K562 (cell line): ENCODE measurements at regions not wholly inside any gene's neighbourhood (a gene's known extent, or its start where the extent isn't known, plus 50 kb on each side); places are given as distances from the start of the nearest gene placed in this dataset.

ENCODE experiments used
- BRD9 ChIP-seq: fragments of 450-650 bp; IDR thresholded peaks from 2 replicates; pipeline ENCODE4 v1.6.1; 2018; ENCODE audit warnings: low read depth; ENCODE audit not compliant: partially characterized antibody
- CC2D1A ChIP-seq: fragments of 450-650 bp; IDR thresholded peaks from 2 replicates; pipeline ENCODE4 v1.6.1; 2017; ENCODE audit warnings: mild to moderate bottlenecking
- KHSRP ChIP-seq: fragments of 450-650 bp; IDR thresholded peaks from 2 replicates; pipeline ENCODE4 v1.6.1; 2017
- MAFG ChIP-seq: fragments of 450-650 bp; conservative IDR thresholded peaks from 2 replicates; pipeline ENCODE4 v1.6.1; 2016; ENCODE audit warnings: missing genetic modification characterization, missing compliant biosample characterization
- NFXL1 ChIP-seq: fragments of 450-650 bp; formaldehyde crosslinking; IDR thresholded peaks from 2 replicates; pipeline ENCODE4 v1.4.0; 2021; ENCODE audit warnings: mild to moderate bottlenecking
- NONO ChIP-seq, 2 experiments: fragments of 200-400 bp in 1 of 2; fragments of 450-650 bp in 1 of 2; formaldehyde crosslinking in 1 of 2; IDR thresholded peaks; 2 replicates each; pipeline ENCODE4 v1.6.1; 2017; ENCODE audit warnings: low read depth in 2 of 2, mild to moderate bottlenecking in 2 of 2, moderate library complexity in 2 of 2, low read length in 1 of 2
- NR2C2 ChIP-seq, 2 experiments: fragments of 200-800 bp in 1 of 2; sonication (Bioruptor generic) in 1 of 2; sonication (generic) in 1 of 2; formaldehyde crosslinking in 1 of 2; IDR thresholded peaks; 2 replicates each; pipeline versions ENCODE4 v1.6.1 to v1.8.0; 2016 to 2022; ENCODE audit warnings: mild to moderate bottlenecking in 1 of 2, missing compliant biosample characterization in 1 of 2, missing genetic modification characterization in 1 of 2, missing genetic modification reagents in 1 of 2
- PRMT5 ChIP-seq: sonication (generic); formaldehyde crosslinking; IDR thresholded peaks from 2 replicates; pipeline ENCODE4 v1.5.0; 2020; ENCODE audit warnings: missing genetic modification reagents
- TF ChIP-seq, protein P1 (sequence below): fragments of 250-450 bp; sonication (Bioruptor Pico); IDR thresholded peaks from 2 replicates; pipeline ENCODE4 v1.4.0; 2020; ENCODE audit warnings: mild to moderate bottlenecking, moderate library complexity
- TF ChIP-seq, protein P2 (sequence below): fragments of 200-600 bp; sonication (generic); IDR thresholded peaks from one replicate; pipeline ENCODE4 v1.6.1; 2012; ENCODE audit warnings: mild to moderate bottlenecking, low read depth, low read length, inconsistent platforms

DNA sequence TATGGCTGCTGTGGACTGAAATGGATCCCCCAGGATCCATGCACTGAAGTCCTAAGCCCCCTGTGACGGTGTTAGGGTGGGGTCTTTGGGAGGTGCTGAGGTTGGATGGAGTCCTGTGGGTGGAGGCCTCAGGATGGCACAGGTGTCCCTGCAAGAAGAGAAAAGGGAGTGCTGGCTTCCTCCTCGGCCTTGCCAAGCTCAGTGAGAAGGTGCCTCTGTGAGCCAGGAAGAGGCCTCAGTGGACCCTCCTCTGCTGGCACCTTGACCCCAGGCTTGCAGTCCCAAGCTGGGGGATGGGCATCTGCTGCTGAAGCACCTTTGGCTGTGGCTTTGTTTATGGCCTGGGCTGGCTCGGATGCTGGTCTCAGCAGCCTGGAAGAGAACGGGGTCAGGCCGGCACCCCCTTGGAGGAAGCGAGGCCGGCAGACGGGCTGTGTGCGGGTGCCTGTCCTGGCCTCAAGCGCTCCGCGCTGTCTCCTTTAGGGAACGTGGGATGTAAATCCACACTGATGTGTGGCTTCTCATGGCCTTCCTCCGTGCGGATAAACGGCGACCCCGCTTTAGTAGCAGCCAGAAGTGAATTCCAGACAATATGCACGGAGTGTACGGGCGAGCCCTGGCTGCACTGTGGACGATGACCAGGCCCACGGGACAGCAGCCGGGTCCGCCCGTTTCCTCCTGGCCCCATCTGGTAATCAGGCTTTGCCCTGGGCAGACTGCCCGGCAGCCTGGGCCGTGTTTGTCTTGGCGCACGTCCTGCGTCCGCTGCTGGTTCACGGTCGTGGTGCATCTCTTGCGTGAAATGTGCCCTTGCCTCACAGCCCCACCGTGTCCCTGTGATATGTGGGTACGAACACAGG, 182.6 kb downstream of the ERMARD start (continued):
- TF ChIP-seq, protein P1, sequence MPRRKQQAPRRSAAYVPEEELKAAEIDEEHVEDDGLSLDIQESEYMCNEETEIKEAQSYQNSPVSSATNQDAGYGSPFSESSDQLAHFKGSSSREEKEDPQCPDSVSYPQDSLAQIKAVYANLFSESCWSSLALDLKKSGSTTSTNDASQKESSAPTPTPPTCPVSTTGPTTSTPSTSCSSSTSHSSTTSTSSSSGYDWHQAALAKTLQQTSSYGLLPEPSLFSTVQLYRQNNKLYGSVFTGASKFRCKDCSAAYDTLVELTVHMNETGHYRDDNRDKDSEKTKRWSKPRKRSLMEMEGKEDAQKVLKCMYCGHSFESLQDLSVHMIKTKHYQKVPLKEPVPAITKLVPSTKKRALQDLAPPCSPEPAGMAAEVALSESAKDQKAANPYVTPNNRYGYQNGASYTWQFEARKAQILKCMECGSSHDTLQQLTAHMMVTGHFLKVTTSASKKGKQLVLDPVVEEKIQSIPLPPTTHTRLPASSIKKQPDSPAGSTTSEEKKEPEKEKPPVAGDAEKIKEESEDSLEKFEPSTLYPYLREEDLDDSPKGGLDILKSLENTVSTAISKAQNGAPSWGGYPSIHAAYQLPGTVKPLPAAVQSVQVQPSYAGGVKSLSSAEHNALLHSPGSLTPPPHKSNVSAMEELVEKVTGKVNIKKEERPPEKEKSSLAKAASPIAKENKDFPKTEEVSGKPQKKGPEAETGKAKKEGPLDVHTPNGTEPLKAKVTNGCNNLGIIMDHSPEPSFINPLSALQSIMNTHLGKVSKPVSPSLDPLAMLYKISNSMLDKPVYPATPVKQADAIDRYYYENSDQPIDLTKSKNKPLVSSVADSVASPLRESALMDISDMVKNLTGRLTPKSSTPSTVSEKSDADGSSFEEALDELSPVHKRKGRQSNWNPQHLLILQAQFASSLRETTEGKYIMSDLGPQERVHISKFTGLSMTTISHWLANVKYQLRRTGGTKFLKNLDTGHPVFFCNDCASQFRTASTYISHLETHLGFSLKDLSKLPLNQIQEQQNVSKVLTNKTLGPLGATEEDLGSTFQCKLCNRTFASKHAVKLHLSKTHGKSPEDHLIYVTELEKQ (CRISPR knock-in tag) = no peak
- no peak for TF ChIP-seq KHSRP
- TF ChIP-seq, protein P2, sequence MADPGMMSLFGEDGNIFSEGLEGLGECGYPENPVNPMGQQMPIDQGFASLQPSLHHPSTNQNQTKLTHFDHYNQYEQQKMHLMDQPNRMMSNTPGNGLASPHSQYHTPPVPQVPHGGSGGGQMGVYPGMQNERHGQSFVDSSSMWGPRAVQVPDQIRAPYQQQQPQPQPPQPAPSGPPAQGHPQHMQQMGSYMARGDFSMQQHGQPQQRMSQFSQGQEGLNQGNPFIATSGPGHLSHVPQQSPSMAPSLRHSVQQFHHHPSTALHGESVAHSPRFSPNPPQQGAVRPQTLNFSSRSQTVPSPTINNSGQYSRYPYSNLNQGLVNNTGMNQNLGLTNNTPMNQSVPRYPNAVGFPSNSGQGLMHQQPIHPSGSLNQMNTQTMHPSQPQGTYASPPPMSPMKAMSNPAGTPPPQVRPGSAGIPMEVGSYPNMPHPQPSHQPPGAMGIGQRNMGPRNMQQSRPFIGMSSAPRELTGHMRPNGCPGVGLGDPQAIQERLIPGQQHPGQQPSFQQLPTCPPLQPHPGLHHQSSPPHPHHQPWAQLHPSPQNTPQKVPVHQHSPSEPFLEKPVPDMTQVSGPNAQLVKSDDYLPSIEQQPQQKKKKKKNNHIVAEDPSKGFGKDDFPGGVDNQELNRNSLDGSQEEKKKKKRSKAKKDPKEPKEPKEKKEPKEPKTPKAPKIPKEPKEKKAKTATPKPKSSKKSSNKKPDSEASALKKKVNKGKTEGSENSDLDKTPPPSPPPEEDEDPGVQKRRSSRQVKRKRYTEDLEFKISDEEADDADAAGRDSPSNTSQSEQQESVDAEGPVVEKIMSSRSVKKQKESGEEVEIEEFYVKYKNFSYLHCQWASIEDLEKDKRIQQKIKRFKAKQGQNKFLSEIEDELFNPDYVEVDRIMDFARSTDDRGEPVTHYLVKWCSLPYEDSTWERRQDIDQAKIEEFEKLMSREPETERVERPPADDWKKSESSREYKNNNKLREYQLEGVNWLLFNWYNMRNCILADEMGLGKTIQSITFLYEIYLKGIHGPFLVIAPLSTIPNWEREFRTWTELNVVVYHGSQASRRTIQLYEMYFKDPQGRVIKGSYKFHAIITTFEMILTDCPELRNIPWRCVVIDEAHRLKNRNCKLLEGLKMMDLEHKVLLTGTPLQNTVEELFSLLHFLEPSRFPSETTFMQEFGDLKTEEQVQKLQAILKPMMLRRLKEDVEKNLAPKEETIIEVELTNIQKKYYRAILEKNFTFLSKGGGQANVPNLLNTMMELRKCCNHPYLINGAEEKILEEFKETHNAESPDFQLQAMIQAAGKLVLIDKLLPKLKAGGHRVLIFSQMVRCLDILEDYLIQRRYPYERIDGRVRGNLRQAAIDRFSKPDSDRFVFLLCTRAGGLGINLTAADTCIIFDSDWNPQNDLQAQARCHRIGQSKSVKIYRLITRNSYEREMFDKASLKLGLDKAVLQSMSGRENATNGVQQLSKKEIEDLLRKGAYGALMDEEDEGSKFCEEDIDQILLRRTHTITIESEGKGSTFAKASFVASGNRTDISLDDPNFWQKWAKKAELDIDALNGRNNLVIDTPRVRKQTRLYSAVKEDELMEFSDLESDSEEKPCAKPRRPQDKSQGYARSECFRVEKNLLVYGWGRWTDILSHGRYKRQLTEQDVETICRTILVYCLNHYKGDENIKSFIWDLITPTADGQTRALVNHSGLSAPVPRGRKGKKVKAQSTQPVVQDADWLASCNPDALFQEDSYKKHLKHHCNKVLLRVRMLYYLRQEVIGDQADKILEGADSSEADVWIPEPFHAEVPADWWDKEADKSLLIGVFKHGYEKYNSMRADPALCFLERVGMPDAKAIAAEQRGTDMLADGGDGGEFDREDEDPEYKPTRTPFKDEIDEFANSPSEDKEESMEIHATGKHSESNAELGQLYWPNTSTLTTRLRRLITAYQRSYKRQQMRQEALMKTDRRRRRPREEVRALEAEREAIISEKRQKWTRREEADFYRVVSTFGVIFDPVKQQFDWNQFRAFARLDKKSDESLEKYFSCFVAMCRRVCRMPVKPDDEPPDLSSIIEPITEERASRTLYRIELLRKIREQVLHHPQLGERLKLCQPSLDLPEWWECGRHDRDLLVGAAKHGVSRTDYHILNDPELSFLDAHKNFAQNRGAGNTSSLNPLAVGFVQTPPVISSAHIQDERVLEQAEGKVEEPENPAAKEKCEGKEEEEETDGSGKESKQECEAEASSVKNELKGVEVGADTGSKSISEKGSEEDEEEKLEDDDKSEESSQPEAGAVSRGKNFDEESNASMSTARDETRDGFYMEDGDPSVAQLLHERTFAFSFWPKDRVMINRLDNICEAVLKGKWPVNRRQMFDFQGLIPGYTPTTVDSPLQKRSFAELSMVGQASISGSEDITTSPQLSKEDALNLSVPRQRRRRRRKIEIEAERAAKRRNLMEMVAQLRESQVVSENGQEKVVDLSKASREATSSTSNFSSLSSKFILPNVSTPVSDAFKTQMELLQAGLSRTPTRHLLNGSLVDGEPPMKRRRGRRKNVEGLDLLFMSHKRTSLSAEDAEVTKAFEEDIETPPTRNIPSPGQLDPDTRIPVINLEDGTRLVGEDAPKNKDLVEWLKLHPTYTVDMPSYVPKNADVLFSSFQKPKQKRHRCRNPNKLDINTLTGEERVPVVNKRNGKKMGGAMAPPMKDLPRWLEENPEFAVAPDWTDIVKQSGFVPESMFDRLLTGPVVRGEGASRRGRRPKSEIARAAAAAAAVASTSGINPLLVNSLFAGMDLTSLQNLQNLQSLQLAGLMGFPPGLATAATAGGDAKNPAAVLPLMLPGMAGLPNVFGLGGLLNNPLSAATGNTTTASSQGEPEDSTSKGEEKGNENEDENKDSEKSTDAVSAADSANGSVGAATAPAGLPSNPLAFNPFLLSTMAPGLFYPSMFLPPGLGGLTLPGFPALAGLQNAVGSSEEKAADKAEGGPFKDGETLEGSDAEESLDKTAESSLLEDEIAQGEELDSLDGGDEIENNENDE = no peak
- TF ChIP-seq PRMT5 (CRISPR knock-in tag) = no peak
- no peak for TF ChIP-seq NONO (IDR thresholded peaks at IDR 0.05; ENCODE audit: low read depth in 2 of 2, low read length in 1 of 2)
- TF ChIP-seq CC2D1A = no peak
- no peak for TF ChIP-seq NFXL1 (CRISPR knock-in tag)
- no peak for TF ChIP-seq NR2C2 (CRISPR knock-in tag; IDR thresholded peaks at IDR 0.05)
- TF ChIP-seq NR2C2 (tag; IDR thresholded peaks at IDR 0.05) = no peak
- TF ChIP-seq BRD9 = no peak
- TF ChIP-seq MAFG = no peak
